Cardiac fibroblast (primary cell): ENCODE measurements at regions not wholly inside any gene's neighbourhood (a gene's known extent, or its start where the extent isn't known, plus 50 kb on each side); places are given as distances from the start of the nearest gene placed in this dataset.

Experiments
- DNase-seq, 2 donors: peaks; one replicate each; pipeline versions ENCODE4 v3.0.0 to v3.0.0-alpha.2; 2010; ENCODE audit warnings: low read depth in 2 of 2
- H3K4me3 ChIP-seq, 2 donors: replicated peaks in 1 of 2; 1 replicate in 1 of 2; 2 replicates in 1 of 2; pipeline ENCODE4 v1.5.1; 2011; ENCODE audit warnings: low read depth in 2 of 2, low read length in 2 of 2, mild to moderate bottlenecking in 2 of 2, moderate library complexity in 1 of 2
- CTCF ChIP-seq: IDR thresholded peaks from one replicate; pipeline ENCODE4 v1.5.1; 2011; ENCODE audit warnings: low read depth, mild to moderate bottlenecking, low read length, inconsistent platforms

GRCh38 chr18:68498185-68498584 is 216.7 kb downstream of the TMX3 start:
- TF ChIP-seq CTCF = no peak
- H3K4me3 ChIP-seq = no peak overlapping the region
- no peak for DNase-seq

- no peak overlapping the region for H3K4me3 ChIP-seq
- no peak for TF ChIP-seq CTCF
- peak; percentile 79 to 94 for DNase-seq
These were observed 219.9 kb downstream of the TMX3 start for GRCh38 chr18:68494802-68495581.

- H3K4me3 ChIP-seq = no peak overlapping the region
- no peak for TF ChIP-seq CTCF
- DNase-seq = no peak
These were observed 225.7 kb downstream of the TMX3 start for GRCh38 chr18:68489013-68489792.

- no peak for TF ChIP-seq CTCF
- peak; percentile 25 to 58 for DNase-seq
- H3K4me3 ChIP-seq = no peak overlapping the region
These were observed 230.7 kb downstream of the TMX3 start for GRCh38 chr18:68484241-68484640.

GRCh38 chr18:68482815-68483214 is 232.1 kb downstream of the TMX3 start:
- DNase-seq = no peak
- no peak overlapping the region for H3K4me3 ChIP-seq
- TF ChIP-seq CTCF = no peak

GRCh38 chr18:68480196-68480595 is 234.7 kb downstream of the TMX3 start:
- no peak overlapping the region for H3K4me3 ChIP-seq
- peak in 1 of 2 donors; percentile 15 for DNase-seq
- no peak for TF ChIP-seq CTCF
